Activated CD8-positive, alpha-beta memory T cell treated with anti-CD3 and anti-CD28 coated beads for 24 hours (primary cell): ENCODE measurements at regions not wholly inside any gene's neighbourhood (a gene's known extent, or its start where the extent isn't known, plus 50 kb on each side); places are given as distances from the start of the nearest gene placed in this dataset.
A peak's percentile ranks its signal among the peaks of the same experiment; 100 is the strongest.
"Not testable (repeated sequence)": the region's sequence is repeated elsewhere in the genome, so short reads cannot be mapped to it uniquely, and the experiment has no call there.

Source experiments
- DNase-seq: peaks from one replicate; pipeline ENCODE4 v3.0.0-alpha.2; 2020

DNA sequence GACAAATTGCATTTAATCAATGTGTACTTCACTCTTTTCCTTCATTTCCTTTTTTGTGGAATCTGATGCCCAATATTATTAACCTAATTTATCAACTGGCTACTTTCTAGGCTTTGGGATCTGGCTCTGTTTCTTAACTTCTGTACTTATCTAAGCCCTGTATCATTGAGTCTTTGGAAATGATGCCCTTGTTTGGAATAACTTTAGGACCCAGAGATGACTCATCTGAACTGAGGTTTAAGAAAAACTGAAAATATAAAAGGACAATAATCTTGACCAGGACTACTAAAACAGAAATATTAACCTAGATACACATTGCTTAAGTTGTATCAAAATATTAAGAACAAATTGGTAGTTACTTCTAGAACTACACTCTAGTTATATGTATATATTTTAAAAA is 600.8 kb downstream of the CPS1 start:
- DNase-seq = no peak

DNA sequence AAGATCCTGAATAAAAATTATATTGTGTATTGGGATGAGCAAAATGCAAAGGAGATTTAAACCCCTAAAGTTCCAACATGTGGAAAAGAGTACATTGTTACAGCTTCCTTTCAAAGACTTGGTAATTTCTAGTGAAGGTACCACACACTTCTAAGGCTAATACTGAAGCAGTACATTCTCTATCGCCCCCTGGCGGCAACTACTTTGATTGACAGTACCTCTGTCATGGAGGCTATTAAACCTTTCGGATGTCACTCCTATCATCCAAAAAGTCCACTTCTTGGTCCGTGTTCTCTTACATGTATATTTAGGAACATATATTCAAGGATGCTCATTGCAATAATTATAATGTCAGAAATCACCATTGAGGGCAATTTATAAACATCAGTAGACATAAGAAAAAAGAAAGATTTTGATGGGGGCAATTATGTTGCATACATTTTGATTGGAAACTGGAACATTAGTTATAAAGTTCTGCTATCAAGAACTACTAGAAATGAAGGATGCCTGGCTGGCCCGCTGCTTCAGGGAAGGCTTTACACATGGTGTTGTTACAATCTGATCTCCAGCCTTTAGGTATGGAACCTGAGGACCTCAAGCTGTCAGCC is 601.6 kb downstream of the CPS1 start:
- peak; percentile 73 for DNase-seq

DNA sequence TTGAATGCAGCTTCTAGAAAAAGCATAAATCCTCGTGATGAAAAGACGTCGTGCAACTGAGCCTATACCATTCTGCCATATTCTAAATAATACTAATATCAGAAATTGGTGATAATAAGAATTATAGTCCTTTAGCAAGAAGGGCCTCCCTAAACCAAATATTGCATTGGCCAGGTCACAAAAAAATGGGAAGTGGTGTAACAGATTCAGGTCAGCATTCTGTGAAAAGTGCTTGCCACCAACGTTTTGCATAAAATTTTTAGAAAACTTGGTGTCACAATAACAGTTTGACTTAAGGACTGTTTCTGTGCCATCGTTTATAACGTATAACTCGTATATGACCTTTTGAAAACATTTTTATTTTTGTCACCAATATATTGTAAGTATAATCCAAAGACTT is 603.6 kb downstream of the CPS1 start:
- no peak for DNase-seq

DNA sequence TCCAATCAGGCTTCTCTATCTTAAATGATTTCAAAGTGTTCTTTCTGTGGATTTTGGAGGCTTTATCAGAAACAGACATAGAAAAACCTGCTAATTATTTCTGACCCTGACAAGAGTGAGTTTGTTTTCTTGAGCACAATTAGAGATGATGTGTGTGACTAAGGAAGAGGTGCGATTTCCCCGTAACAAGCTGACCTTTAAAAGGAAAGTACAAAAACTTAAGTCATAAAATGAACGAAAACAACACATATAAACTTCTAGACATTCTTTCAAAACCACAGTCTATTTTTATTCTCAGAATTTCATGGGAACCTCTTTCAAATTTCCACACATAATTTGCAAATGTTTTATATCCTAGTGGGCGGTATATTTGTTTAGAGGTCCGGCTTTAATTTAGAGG is 604.8 kb downstream of the CPS1 start:
- DNase-seq = no peak

DNA sequence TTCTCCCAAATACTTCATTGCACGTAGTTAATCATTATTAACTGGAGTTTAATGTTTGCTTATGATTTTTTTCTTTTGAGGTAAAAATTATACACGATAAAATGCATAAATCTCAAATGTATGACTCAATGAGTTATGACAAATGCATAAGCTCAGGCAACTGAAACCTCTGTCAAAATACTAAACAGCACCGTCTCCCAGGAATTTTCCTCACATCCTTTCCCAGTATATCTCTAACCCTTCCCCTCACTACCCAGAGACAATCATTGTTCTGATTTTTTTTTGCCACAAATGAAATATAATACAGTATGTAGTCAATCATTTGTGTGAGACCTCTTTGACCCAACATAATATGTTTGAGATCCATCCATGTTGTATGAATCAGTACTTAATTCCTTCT is 606.5 kb downstream of the CPS1 start:
- DNase-seq = no peak

DNA sequence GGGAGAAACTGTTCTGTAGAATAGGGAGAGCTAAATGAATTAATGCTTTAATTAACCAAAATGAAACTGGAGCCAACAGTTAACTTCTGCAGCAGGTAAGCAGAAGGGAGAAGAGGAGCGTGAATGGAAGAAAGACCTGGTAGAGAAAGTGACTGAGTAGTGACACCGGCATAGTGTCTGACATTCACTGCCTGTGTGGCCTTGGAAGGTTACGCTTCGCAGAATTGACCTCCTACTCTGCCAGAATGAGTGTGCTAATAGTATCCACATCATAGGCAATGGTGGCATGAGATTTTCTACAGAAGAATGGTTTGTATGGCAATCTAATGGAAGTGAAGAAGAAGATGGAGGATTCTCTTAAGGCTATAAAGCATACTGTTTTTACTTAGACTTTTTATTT is 614.4 kb downstream of the CPS1 start:
- DNase-seq = no peak

DNA sequence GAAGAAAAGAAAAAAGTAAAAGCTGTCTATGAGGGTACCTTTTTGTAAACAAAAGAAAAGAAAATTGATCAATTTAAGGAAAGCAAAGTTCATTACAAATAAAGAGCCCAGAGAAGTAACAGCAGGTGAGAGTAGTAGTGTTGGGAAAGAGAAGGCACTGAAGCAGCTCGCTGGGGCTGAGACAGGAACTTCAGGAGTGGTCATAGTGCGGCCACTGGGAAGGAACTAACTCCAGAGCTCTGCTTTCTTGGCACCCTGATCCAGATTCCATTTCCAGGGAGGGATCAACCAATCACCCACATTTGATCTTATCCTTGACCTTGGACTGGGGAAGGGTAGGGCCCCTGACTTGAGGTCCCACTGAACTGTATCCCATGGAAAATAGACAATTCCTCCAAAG is 617.6 kb downstream of the CPS1 start:
- no peak for DNase-seq

DNA sequence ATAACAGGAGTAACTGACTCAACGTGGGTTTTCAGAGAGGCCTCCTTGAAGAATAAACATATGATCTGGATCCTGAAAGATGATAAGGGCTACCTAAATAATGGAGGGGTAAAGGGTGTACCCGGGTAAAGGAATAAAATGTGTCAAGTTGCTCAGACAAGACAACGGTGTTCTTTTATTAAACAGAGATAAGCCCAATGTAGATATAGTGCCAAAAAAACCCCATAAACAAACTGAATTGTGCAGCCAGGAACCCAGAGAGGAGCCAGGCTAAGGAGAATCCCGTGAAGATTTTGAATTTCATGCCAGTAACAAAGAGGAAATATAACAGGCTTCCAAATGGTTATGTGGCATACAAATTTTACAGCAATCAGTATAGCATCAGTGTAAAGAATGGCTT is 618.2 kb downstream of the CPS1 start:
- no peak for DNase-seq

DNA sequence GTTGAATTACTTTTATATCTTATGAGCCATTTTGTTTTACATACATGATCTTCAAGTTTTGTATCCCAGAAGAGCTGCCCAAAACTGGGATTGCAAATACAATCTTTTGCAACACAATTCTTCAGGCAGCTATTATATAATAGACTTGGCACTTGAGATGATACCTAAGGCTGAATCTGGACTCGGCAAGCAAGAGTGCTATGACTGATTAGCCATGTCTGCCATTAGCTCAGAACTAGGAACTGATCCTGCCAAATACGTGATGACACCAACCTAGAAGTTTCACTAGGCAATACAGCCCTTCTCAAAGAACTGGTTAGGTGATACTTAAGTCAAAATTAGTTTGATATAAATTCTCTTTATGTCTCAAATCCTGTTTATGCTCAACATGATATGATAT is 619.6 kb downstream of the CPS1 start:
- no peak for DNase-seq

DNA sequence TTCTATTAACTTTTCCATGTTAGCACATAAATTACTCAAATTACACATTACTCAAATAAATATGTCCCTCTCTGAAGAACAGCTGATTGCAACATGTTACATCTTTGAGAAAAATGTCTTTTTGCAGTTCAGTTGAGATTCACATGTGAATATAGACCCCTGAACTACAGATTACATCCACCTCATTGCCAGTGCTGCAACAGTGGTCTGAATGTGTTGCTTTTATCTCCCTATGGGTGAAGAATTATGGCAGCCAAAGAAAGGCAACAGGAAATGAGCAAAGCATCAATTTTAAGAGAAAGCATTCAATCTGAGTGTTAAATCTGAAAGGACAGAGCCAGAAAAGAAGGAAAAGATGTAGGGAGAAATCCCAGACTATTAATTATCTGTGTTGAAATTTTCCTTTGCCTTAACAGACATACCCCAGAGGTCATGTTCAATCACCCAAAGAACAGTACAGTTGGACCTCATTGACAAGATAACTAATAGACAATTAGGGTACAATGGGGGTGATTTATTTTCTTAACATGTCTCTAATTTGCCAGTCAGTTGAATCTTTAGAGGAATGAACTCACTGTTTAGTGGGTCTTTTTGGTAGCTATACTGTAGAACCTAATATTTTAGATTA is 620.2 kb downstream of the CPS1 start:
- DNase-seq = no peak

DNA sequence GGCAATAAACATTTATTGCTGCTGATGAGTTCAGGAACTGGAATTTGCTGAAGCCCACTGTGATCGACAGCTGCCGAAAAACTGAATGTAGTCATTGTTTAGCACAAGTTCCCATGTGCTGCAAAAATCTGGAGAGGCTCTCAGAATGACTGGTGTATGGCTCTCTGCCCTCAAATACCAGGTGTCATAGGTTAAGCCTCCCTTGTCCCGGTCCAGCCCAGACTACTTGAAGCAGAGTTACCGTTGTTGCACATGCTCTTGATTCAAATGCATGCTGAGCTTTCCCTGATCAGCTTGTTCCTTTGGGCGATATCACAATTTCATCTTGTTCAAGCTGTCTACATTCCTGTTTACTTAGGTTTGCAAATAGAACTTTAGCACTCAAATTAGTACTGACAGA is 625.2 kb downstream of the CPS1 start:
- DNase-seq = no peak

DNA sequence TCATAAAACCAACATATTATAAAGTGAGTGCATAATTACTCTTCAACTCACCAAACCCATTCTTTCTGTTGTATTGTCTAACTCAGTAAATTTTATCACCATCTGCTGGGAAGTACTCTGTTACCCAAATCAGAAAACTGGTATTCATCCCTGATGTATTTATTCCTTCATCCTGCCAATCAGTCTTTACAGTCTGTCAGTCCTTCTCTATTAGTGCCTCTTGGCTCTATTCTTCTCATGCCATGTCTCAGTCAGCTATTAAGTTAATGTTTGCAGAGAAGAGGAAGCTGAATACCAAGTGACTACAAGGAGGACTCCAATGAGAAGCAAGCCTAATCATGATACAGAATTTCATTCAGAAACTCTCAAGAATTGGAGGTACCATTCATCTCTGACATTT is 631.2 kb downstream of the CPS1 start:
- DNase-seq = no peak

DNA sequence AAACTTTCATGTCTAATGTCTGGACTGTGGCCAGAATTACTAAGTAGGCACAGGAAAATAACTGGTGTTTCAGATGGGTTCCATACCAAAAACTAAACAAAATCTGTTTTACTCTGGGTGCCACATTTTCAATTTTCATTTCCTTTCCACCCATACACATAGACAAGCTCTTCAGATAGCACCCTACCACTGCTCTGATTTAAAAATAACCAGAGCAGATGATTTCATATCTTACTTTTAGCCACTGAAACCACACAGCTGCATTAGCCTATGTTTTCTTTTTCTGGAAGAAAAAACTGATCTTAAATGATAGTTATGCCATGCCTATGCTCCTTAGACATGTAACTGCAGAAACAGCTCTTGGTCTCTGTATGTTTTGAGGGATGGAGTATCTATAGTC is 647.6 kb downstream of the CPS1 start:
- no peak for DNase-seq

DNA sequence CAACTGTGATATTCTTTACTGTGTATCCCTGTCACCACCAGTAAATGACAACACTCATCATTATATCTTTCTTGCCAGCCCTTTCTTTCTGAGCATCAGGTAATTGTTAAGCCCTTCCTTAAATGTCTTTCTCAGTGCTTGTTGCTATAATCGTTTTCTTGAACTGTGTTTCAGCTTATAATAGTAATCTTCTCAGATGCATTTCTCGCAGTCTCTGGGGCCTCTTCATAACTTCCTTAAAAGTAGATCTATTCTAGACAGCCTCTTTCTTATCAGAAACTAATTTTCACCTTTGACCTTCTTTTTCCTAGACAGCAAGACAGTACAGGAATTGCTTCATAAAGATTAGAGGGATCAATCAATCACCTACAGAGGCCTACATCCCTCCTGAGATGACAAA is 648.1 kb downstream of the CPS1 start:
- no peak for DNase-seq

DNA sequence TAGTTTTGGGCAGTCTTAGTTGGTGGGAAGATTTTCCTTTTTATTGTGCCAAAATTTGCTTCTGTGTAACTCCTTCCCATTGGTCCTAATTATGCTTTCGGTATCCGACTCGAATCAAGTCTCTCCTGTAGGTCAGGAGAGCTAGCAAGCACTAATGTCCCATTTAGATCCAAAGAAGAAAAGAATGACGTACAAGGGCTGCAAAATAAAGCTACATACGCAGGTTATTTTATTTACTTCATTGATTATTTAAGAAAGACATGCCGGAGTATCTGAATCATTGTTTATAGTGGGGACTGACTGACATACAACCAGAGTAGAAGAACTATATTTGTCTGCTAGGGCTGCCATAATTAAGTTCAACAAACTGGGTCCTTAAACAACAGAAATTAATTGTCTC is 648.5 kb downstream of the CPS1 start:
- no peak for DNase-seq

DNA sequence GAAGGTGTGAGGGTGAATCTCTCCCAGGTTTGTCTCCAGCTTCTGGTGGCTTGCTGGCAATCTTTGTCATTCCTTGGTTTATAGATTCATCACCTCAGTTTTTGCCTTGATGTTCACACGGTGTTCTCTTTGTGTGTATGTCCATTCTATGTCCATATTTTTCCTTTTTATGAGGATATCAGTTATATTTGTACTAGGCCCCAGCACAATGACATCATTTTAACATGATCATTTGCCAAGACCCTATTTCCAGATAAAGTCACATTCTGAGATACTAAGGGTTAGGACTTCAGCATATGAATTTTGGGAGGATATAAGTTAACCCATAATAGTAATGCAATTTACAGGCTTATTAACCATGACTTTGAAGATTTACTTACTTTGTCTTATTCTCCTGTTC is 649.0 kb downstream of the CPS1 start:
- DNase-seq = no peak

DNA sequence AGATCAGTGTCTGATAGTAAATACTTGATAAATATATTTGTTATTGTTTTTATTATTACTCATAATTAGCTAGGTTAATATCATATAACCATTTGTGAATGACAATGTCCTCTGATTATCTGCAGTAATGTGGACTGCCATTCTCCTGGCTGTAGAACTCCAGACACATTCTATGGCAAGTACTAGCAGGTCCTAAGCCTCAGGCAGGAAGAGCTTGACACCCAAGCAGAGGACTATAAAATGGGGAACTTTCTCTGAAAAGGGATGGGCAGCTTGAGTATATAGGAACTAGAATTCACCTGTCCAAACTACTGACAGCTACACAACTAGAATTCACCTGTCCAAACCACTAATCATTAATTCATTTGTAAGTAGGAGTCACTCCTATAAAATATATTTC is 649.4 kb downstream of the CPS1 start:
- DNase-seq = no peak

DNA sequence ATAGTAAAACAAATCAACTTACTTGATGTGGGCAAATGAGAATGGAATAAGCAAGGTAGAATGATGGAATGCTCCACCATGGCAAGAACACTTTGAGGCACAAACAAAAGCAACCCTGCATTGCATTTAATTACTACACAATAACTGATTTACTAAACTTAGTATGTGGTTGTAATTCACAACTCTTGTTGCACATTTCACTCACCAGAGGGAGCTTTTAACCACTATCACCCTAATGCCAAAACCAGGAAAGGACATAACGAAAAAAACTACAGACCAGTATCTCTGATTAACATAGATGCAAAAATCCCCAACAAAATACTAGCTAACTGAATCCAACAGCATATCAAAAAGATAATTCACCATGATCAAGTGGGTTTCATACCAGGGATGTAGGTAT is 659.8 kb downstream of the CPS1 start:
- DNase-seq = no peak

DNA sequence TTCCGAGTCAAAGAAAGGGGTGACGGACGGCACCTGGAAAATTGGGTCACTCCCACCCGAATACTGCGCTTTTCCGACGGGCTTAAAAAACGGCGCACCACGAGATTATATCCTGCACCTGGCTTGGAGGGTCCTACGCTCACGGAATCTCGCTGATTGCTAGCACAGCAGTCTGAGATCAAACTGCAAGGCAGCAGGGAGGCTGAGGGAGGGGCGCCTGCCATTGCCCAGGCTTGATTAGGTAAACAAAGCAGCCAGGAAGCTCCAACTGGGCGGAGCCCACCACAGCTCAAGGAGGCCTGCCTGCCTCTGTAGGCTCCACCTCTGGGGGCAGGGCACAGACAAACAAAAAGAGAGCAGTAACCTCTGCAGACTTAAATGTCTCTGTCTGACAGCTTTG is 663.1 kb downstream of the CPS1 start:
- DNase-seq = not testable (repeated sequence)

DNA sequence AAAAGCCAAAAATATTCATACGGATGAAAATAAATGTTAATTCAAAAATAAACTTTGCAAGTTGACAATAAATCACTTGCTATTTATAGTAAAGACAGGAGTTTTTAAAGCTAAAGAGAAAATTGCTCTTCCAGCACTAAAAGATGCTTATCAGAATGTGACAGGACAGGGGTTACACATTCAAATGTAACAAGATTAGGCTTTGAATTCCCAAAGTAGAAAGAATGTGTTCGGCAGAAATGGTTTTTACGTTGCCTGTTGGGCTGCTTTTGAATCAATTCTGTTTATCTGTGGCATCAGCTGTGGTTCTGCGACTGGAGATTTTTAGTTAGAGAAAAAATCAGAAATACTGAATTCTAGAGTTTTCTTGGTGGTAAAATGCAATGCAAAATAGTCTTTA is 669.4 kb downstream of the CPS1 start:
- DNase-seq = no peak

DNA sequence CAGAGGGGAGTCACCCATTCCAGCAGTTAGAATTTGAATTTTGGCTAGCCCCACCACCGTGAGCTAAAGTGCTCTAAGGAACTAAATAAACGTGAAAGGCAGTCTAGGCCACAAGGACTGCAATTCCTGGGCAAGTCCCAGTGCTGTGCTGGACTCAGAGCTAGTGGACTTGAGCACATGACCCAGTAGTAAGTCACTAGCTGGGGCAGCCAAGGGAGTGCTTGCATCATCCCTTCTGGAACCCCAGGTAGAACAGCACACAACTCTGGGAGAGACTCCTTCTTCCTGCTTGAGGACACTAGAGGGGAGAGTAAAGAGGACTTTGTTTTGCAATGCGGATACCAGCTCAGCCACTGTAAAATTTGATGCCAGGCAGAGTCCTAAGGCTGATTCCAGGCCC is 672.2 kb downstream of the CPS1 start:
- DNase-seq = no peak

DNA sequence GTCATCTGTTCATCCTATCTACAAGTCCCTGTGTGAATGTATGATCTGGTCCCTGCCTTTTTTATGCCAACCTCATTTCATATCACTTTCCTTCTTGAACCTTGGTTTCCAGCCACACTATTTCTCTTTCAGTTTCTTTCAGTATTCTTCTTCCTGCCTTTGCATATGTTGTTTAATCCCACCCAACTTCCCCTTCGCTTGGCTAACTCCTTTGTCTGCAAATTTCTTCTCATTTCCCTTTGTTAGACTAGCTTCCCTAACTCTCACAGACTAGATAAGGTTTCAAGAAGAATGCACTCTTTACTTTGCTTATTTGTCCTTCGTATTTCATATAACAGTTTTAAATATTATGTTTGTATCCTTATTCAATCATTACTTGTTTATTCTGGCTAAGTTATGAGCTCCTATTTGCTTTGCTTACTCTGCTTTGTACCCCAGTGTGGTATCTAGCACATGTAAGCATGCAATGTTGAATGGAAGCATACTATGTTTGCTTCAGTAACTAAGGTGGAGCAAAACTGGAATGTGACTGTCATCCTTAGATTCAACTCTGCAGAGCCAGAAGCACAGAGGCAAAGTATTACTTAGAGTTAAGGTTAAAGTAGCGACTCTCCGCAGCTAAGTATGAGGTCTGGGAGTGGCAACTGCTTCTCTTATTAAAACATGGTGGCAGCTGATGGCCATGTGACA is 681.3 kb downstream of the CPS1 start:
- no peak for DNase-seq

DNA sequence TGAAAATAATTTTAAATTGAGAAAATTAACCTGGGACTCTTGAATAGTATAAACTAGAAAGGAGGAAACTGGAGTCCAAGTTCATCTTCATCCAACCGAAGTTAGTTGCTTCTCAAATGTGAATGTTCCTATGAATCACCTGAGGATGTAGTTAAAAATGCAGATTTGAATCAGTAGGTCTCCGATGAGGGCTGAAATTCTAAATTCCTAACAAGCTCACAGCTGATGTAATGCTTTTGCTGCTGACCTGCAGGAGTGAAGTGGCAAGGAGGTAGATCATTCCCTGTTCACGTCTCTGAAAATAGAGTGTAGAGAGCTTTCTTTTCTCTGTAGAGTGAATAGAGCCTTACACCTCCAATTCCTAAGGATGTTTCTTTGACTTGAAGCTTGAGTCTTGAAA is 685.5 kb downstream of the CPS1 start:
- DNase-seq = no peak

DNA sequence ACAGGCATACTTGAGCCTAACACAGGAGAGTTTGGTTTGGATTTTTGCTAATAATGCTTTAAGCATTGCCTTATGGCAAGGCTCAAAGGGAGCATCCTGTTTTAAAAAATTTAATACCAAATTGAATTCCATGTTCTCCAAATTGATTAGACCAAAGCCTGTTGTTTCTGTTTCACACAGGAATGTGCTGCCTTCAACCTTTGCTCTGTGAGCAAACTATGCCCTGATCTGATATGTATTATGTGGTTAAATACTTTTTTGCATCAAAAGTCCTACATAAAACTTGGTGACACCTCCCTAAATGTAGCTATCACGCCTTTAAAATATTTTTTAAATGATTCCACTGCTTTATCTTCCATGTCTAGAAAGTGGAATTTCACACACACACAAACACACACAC is 691.4 kb downstream of the CPS1 start:
- no peak for DNase-seq

DNA sequence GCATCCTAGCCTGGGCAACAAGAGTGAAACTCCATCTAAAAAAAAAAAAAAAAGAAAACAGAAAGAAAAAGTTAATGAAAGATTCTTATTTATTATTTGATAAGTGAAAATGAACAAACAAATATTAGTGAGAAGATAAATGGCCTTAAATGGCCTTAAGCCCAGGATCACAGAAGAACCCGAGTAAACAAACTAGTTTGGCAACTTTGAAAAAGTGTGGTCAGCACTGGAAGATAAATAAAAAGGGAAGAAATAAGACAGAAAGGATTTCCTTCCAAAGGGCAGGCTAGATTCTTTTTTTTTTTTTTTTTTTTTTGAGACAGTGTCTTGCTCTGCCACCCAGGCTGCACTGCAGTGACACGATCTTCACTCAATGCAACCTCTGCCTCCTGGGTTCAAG is 692.4 kb downstream of the CPS1 start:
- no peak for DNase-seq
